Fibroblast of lung (primary cell): ENCODE measurements at regions not wholly inside any gene's neighbourhood (a gene's known extent, or its start where the extent isn't known, plus 50 kb on each side); places are given as distances from the start of the nearest gene placed in this dataset.

Source experiments
- EZH2 ChIP-seq: IDR thresholded peaks from 2 replicates; pipeline ENCODE4 v1.5.1; 2012; ENCODE audit warnings: low read length, control low read depth, mild to moderate bottlenecking; ENCODE audit errors: missing control alignments
- TF ChIP-seq, protein P1 (sequence below), 2 donors: IDR thresholded peaks in 1 of 2; conservative IDR thresholded peaks in 1 of 2; 1 replicate in 1 of 2; 2 replicates in 1 of 2; pipeline ENCODE4 v1.5.1; 2011 to 2012; ENCODE audit warnings: low read length in 2 of 2, control low read depth in 1 of 2, inconsistent platforms in 1 of 2, low read depth in 1 of 2, mild to moderate bottlenecking in 1 of 2

GRCh38 chr12:91461061-91461460 is 278.4 kb upstream of the DCN start:
- no peak for TF ChIP-seq EZH2
- TF ChIP-seq, protein P1, sequence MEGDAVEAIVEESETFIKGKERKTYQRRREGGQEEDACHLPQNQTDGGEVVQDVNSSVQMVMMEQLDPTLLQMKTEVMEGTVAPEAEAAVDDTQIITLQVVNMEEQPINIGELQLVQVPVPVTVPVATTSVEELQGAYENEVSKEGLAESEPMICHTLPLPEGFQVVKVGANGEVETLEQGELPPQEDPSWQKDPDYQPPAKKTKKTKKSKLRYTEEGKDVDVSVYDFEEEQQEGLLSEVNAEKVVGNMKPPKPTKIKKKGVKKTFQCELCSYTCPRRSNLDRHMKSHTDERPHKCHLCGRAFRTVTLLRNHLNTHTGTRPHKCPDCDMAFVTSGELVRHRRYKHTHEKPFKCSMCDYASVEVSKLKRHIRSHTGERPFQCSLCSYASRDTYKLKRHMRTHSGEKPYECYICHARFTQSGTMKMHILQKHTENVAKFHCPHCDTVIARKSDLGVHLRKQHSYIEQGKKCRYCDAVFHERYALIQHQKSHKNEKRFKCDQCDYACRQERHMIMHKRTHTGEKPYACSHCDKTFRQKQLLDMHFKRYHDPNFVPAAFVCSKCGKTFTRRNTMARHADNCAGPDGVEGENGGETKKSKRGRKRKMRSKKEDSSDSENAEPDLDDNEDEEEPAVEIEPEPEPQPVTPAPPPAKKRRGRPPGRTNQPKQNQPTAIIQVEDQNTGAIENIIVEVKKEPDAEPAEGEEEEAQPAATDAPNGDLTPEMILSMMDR (conservative IDR thresholded peaks at IDR 0.05 in 1 of 2, IDR thresholded peaks at IDR 0.05 in 1 of 2; ENCODE audit: low read depth in 1 of 2, low read length in 2 of 2) = no peak
